GM12875 (cell line): ENCODE measurements at regions not wholly inside any gene's neighbourhood (a gene's known extent, or its start where the extent isn't known, plus 50 kb on each side); places are given as distances from the start of the nearest gene placed in this dataset.

Experiments
- H3K4me3 ChIP-seq: one replicate; pipeline ENCODE4 v1.5.1; 2011; ENCODE audit warnings: low read depth, low read length, control low read depth
- TF ChIP-seq, protein P1 (sequence below): IDR thresholded peaks from 2 replicates; pipeline ENCODE4 v1.5.1; 2011; ENCODE audit warnings: low read depth, mild to moderate bottlenecking, control low read depth, inconsistent platforms, low read length, moderate library complexity, borderline replicate concordance; ENCODE audit not compliant: insufficient read depth

DNA sequence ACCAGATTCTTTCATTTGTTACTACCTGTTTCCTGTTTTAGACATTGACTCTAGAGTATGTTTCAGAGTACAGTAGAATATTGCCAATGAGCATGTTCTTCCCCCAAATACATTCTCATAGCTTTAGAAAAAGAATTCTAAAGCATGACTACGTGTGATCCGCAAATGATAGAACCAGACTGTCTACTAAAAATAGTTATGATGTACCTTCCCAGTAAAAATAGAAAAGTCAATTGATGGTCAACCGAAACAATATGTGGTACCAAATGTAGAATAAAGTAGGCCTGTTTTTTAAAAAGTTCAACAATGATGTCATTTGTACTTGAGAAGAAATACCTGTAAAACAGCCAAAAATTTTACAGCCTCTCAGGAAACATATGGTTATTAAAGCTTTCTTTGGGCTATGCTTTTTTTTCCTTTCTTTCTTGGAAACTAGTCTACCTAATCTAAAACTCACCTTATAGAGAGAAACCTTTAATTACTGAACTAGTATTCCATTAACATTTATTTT, 130.1 kb upstream of the MTHFD1L start:
- no peak overlapping the region for H3K4me3 ChIP-seq
- TF ChIP-seq, protein P1, sequence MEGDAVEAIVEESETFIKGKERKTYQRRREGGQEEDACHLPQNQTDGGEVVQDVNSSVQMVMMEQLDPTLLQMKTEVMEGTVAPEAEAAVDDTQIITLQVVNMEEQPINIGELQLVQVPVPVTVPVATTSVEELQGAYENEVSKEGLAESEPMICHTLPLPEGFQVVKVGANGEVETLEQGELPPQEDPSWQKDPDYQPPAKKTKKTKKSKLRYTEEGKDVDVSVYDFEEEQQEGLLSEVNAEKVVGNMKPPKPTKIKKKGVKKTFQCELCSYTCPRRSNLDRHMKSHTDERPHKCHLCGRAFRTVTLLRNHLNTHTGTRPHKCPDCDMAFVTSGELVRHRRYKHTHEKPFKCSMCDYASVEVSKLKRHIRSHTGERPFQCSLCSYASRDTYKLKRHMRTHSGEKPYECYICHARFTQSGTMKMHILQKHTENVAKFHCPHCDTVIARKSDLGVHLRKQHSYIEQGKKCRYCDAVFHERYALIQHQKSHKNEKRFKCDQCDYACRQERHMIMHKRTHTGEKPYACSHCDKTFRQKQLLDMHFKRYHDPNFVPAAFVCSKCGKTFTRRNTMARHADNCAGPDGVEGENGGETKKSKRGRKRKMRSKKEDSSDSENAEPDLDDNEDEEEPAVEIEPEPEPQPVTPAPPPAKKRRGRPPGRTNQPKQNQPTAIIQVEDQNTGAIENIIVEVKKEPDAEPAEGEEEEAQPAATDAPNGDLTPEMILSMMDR = no peak

DNA sequence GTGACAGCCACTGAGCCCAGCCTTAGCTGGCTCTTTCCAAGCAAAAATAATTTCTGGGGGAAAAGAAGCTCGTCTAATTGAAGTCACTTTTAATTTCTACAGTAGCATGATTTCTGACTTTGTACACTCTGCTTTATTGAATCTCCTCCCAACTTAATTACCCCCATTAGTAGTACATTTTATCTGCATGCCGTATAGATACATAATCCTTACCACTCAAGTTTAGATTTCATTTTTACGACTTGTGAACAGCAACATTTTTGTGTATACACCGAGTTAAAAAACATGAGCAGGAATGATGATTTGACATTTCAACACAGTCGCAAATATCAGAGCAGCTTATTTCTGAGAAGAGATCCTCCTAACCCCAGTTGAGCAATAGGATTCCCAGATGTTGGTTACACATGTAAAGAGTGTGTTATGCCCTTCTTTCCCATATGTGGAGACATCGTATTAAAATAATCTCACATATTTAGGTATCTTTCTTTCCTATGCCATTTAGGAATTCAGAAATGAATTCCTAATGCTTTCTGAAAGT, 127.3 kb upstream of the MTHFD1L start:
- no peak overlapping the region for H3K4me3 ChIP-seq
- TF ChIP-seq, protein P1 = no peak

DNA sequence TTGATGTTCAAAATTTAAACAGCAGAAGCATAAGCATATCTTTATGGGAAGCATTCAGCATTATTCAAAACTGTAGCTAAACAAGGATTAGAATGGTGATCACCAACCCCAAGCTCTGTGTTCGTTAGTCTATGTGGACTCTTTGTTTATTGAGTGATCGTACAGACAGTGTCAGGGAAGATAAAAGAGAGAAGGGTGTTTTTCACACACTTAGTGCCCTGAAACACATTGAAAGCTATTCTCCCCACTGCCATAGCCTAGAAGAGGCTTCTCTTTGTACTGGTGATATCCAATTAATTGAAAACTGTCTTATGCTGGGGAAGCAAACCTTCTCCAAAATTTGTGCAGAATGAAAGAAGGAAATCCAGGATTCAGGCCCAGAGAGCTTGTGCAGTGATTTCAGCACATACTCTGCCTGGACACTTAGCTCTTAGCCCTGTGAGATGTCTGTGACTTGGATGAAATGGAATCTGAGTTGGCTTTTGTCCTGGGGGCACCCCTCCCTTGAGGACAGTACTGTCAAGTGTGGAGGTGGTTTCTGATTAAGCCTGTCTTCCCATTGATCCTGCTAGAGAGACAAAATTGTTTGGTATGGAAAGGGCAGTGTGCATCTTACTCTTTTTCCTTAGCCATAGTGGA, 125.7 kb upstream of the MTHFD1L start:
- no peak overlapping the region for H3K4me3 ChIP-seq
- TF ChIP-seq, protein P1 = no peak

DNA sequence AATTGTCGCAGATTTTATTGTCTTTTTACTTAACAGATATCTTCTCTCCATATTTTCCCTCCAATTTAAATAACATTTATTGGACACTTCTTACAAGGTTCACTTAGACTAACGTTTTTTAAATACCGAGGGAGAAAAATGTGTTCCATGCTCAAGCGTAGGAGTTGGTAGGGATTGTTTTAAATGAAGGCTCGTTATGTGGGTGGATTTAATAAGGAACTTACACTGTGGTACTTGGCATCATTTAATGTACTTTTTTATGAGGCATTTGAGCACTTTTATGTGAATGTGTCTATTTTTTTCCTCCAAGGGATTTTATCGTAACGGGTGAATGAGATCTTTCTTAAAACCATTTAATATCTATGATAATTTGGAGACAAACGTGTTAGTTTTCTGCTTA, 125.0 kb upstream of the MTHFD1L start:
- no peak overlapping the region for H3K4me3 ChIP-seq
- TF ChIP-seq, protein P1 = no peak

DNA sequence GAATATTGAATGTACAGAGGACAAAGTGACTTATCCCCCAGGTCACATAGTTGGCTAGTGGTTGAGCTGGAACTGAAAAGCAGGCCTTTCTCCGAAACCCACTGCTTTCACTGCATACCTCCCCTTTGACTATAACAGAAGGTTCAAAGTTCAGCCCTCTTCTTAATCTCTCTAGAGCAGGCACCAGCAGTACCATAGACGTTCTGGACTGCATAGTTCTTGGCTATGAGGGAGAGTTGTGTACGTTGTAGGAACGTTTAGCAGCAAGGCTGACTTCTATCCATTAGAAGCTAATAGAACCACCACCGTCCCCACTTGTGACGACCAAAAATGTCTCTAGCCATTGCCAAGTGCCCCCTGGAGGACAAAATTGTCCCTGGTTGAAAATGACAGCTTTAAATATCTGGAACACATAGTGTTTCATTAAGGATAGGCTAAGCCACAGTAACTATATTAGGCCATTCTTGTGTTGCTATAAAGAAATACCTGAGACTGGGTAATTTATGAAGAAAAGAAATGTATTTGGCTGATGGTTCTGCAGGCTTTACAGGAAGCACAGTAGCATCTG, 123.8 kb upstream of the MTHFD1L start:
- H3K4me3 ChIP-seq = no peak overlapping the region

DNA sequence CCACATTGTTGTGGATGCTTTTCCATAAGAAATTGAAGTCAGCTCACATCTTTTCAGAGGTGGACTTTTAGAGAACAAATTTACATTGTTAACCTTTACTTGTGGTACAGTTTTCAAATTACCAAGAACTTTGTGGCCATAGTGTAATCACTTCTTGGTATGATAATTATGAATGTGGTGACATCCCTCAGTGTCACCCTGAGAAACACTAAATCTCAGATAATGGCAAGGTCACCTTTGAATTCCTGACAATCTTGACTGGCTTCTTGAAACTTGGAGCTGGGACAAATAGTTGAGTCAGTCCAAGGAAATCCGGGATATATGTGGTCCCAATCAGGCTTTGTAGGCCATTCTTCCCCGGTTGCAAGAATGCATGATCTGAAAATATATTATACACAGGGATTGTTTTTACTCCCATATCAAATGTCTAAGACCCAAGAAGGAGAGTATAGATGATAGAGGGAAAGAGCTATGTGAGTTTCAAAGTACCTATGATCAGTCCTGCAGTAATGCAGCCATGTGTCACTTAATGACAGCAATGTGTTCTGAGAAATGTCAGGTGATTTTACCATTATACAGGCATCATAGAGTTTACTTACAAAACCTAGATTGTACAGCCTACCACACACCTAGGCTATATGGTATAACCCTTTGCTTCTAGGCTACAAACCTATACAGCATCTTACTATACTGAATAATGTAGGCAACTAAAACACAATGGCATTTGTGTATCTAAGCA, 120.8 kb upstream of the MTHFD1L start:
- H3K4me3 ChIP-seq = no peak overlapping the region
- TF ChIP-seq, protein P1 = no peak

More for the DNA sequence above, 123.8 kb upstream of the MTHFD1L start:
- TF ChIP-seq, protein P1 = peak; percentile 37; the same call in 1 of the 2 replicates
